ENCODE measurements at regions not wholly inside any gene's neighbourhood (a gene's known extent, or its start where the extent isn't known, plus 50 kb on each side); places are given as distances from the start of the nearest gene placed in this dataset.

- TF ChIP-seq CTCF (IDR thresholded peaks at IDR 0.05): no peak
- TF ChIP-seq POLR2A (IDR thresholded peaks at IDR 0.05): no peak
Measured at GRCh38 chr2:149652926-149653325, 65.4 kb upstream of the MMADHC start.
